Adrenal gland (tissue), 5 donors: ENCODE measurements at regions not wholly inside any gene's neighbourhood (a gene's known extent, or its start where the extent isn't known, plus 50 kb on each side); places are given as distances from the start of the nearest gene placed in this dataset.

Experiments used
- POLR2A ChIP-seq, 2 donors: fragments of 450-650 bp; IDR thresholded peaks; one replicate each; pipeline ENCODE4 v1.6.1; 2017; ENCODE audit warnings: antibody characterized with exemption in 2 of 2, mild to moderate bottlenecking in 2 of 2, moderate library complexity in 1 of 2
- TF ChIP-seq, protein P1 (sequence below), 6 experiments: fragments of 450-650 bp in 4 of 6; fragments of 200-600 bp in 2 of 6; sonication (generic) in 1 of 6; IDR thresholded peaks; 1 replicate in 5 of 6; 2 replicates in 1 of 6; pipeline versions ENCODE4 v1.5.1 to v1.8.0; 2016 to 2021; ENCODE audit warnings: antibody characterized with exemption in 6 of 6, mild to moderate bottlenecking in 2 of 6, moderate library complexity in 1 of 6
- donor health status: DM: no; HTN: no; CAD: no.

DNA sequence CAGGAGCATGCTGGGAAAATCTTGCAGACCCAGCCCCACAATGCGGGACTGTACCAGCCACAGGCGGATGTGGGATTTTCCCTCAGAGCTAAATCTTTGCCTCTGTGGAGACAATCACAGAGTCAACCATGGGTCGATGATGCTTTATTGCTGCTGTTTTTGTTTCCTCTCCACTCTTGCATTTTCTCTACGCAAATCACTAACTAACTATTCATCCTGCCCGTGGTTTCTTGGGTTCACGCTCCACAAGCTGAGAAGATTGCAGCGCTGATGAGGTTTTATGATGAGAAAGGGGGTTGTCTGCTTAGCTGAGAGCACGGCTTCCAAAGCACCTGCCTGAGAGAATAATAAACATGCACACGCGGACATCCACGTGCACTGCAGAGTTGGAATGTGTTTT lies 500.2 kb upstream of the ADAMTS16 start:
- TF ChIP-seq, protein P1, sequence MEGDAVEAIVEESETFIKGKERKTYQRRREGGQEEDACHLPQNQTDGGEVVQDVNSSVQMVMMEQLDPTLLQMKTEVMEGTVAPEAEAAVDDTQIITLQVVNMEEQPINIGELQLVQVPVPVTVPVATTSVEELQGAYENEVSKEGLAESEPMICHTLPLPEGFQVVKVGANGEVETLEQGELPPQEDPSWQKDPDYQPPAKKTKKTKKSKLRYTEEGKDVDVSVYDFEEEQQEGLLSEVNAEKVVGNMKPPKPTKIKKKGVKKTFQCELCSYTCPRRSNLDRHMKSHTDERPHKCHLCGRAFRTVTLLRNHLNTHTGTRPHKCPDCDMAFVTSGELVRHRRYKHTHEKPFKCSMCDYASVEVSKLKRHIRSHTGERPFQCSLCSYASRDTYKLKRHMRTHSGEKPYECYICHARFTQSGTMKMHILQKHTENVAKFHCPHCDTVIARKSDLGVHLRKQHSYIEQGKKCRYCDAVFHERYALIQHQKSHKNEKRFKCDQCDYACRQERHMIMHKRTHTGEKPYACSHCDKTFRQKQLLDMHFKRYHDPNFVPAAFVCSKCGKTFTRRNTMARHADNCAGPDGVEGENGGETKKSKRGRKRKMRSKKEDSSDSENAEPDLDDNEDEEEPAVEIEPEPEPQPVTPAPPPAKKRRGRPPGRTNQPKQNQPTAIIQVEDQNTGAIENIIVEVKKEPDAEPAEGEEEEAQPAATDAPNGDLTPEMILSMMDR (IDR thresholded peaks at IDR 0.05), result no peak
- TF ChIP-seq POLR2A (IDR thresholded peaks at IDR 0.05), result no peak
